Karpas-422 (cell line): ENCODE measurements at regions not wholly inside any gene's neighbourhood (a gene's known extent, or its start where the extent isn't known, plus 50 kb on each side); places are given as distances from the start of the nearest gene placed in this dataset.
"Not testable (repeated sequence)": the region's sequence is repeated elsewhere in the genome, so short reads cannot be mapped to it uniquely, and the experiment has no call there.

Experiments
- DNase-seq: peaks from one replicate; pipeline ENCODE4 v3.0.0-alpha.2; 2015
- H2AFZ ChIP-seq: fragments of 200-600 bp; sonication (generic); 2 replicates; pipeline ENCODE4 v1.6.1; 2014; ENCODE audit warnings: antibody characterized with exemption, low read length, mixed read lengths
- H3K27ac ChIP-seq: fragments of 200-600 bp; sonication (generic); 2 replicates; pipeline ENCODE4 v1.5.1; 2014; ENCODE audit warnings: mild to moderate bottlenecking, low read length, moderate library complexity
- H3K27me3 ChIP-seq: fragments of 200-600 bp; sonication (generic); 2 replicates; pipeline ENCODE4 v1.6.1; 2014; ENCODE audit warnings: low read length, mixed read lengths
- H3K36me3 ChIP-seq: fragments of 200-600 bp; sonication (generic); 2 replicates; pipeline ENCODE4 v1.6.1; 2014; ENCODE audit warnings: low read length, mixed read lengths; ENCODE audit not compliant: insufficient read depth
- H3K4me1 ChIP-seq: fragments of 200-600 bp; sonication (generic); 2 replicates; pipeline ENCODE4 v1.6.1; 2014; ENCODE audit warnings: mild to moderate bottlenecking, low read length, mixed read lengths
- H3K4me2 ChIP-seq: fragments of 200-600 bp; sonication (generic); 2 replicates; pipeline ENCODE4 v1.6.1; 2014; ENCODE audit warnings: low read length, low read depth, mild to moderate bottlenecking; ENCODE audit not compliant: poor library complexity, severe bottlenecking
- H3K4me3 ChIP-seq: fragments of 200-600 bp; sonication (generic); 2 replicates; pipeline ENCODE4 v1.5.1; 2014; ENCODE audit warnings: mild to moderate bottlenecking, antibody characterized with exemption, low read length, mixed read lengths
- H3K79me2 ChIP-seq: fragments of 200-600 bp; sonication (generic); 2 replicates; pipeline ENCODE4 v1.6.1; 2014; ENCODE audit warnings: mild to moderate bottlenecking, low read length, mixed read lengths
- H3K9ac ChIP-seq: fragments of 200-600 bp; sonication (generic); 2 replicates; pipeline ENCODE4 v1.6.0; 2014; ENCODE audit warnings: low read length
- H3K9me2 ChIP-seq: fragments of 200-600 bp; sonication (generic), shearing (Covaris generic); replicated peaks from 2 replicates; pipeline ENCODE4 v1.6.0; 2014; ENCODE audit warnings: mild to moderate bottlenecking, low read length, moderate library complexity; ENCODE audit not compliant: insufficient read depth
- H3K9me3 ChIP-seq: fragments of 300-700, 200-600 bp; sonication (generic); 2 replicates; pipeline ENCODE4 v1.6.1; 2014; ENCODE audit warnings: low read length, mixed read lengths
- H4K20me1 ChIP-seq: fragments of 200-600 bp; sonication (generic); 2 replicates; pipeline ENCODE4 v1.6.1; 2014; ENCODE audit warnings: mild to moderate bottlenecking, antibody characterized with exemption, low read length, low read depth; ENCODE audit not compliant: insufficient read depth

- no peak for DNase-seq
- Histone ChIP-seq H3K27ac (no peak overlapping the region), H3K9me2 (no peaks in the 10 kb centered on the region), H3K4me1 (no peaks in the 10 kb centered on the region), H3K9me3 (peaks cover 25% of the 10 kb centered on the region), H3K36me3 (no peaks in the 10 kb centered on the region), H3K27me3 (no peaks in the 10 kb centered on the region), H2AFZ (no peak overlapping the region), H3K4me2 (no peak overlapping the region), H4K20me1 (no peaks in the 10 kb centered on the region), H3K9ac (no peak overlapping the region), H3K4me3 (no peak overlapping the region), H3K79me2 (no peaks in the 10 kb centered on the region)
Measured at GRCh38 chr3:103516950-103517349, 1082.1 kb downstream of the ZPLD1 start.

GRCh38 chr3:103531327-103531726, 1096.5 kb downstream of the ZPLD1 start:
- H4K20me1 ChIP-seq, H3K9ac ChIP-seq, DNase-seq, H3K4me1 ChIP-seq, H3K36me3 ChIP-seq, H3K27ac ChIP-seq, H2AFZ ChIP-seq, H3K4me2 ChIP-seq, H3K9me3 ChIP-seq, H3K4me3 ChIP-seq, H3K79me2 ChIP-seq, H3K27me3 ChIP-seq, H3K9me2 ChIP-seq: not testable (repeated sequence)

GRCh38 chr3:103532986-103533385, 1098.2 kb downstream of the ZPLD1 start:
- Histone ChIP-seq H2AFZ (no peak overlapping the region), H4K20me1 (no peaks in the 10 kb centered on the region), H3K4me2 (no peak overlapping the region), H3K36me3 (no peaks in the 10 kb centered on the region), H3K9me3 (no peaks in the 10 kb centered on the region; the same call in none of the 2 replicates), H3K27me3 (no peaks in the 10 kb centered on the region), H3K9ac (no peak overlapping the region), H3K4me1 (no peaks in the 10 kb centered on the region), H3K9me2 (no peaks in the 10 kb centered on the region), H3K4me3 (no peak overlapping the region), H3K27ac (no peak overlapping the region), H3K79me2 (no peaks in the 10 kb centered on the region)
- no peak for DNase-seq

GRCh38 chr3:103554451-103554850, 1119.6 kb downstream of the ZPLD1 start:
- H3K36me3 ChIP-seq: no peaks in the 10 kb centered on the region
- no peak overlapping the region for H3K27ac ChIP-seq
- no peak overlapping the region for H3K4me2 ChIP-seq
- H3K9ac ChIP-seq: no peak overlapping the region
- H3K9me3 ChIP-seq: no peaks in the 10 kb centered on the region; the same call in 1 of the 2 replicates
- no peaks in the 10 kb centered on the region for H3K27me3 ChIP-seq
- H2AFZ ChIP-seq: no peak overlapping the region
- H3K79me2 ChIP-seq: no peaks in the 10 kb centered on the region
- H3K9me2 ChIP-seq: no peaks in the 10 kb centered on the region
- no peak for DNase-seq
- no peaks in the 10 kb centered on the region for H4K20me1 ChIP-seq
- no peak overlapping the region for H3K4me3 ChIP-seq
- no peaks in the 10 kb centered on the region for H3K4me1 ChIP-seq

- not testable (repeated sequence) for H3K9me3 ChIP-seq, H3K9me2 ChIP-seq
Measured at GRCh38 chr3:103564116-103564515, 1129.3 kb downstream of the ZPLD1 start.

GRCh38 chr3:103585809-103586208, 1151.0 kb downstream of the ZPLD1 start:
- no peaks in the 10 kb centered on the region for H4K20me1 ChIP-seq
- DNase-seq: no peak

More at GRCh38 chr3:103564116-103564515, 1129.3 kb downstream of the ZPLD1 start:
- H3K27me3 ChIP-seq, H2AFZ ChIP-seq, H3K36me3 ChIP-seq, H3K9ac ChIP-seq, H3K4me3 ChIP-seq, H3K4me1 ChIP-seq, H3K79me2 ChIP-seq, H3K27ac ChIP-seq, H3K4me2 ChIP-seq, DNase-seq, H4K20me1 ChIP-seq: not testable (repeated sequence)

GRCh38 chr3:103589770-103590169, 1155.0 kb downstream of the ZPLD1 start:
- no peak overlapping the region for H2AFZ ChIP-seq
- H3K9me3 ChIP-seq: peaks cover 10% of the 10 kb centered on the region; the same call in 1 of the 2 replicates
- no peaks in the 10 kb centered on the region for H3K9me2 ChIP-seq
- no peak overlapping the region for H3K9ac ChIP-seq
- no peaks in the 10 kb centered on the region for H3K27me3 ChIP-seq
- no peaks in the 10 kb centered on the region for H3K36me3 ChIP-seq
- H3K4me2 ChIP-seq: no peak overlapping the region
- H3K27ac ChIP-seq: no peak overlapping the region
- no peaks in the 10 kb centered on the region for H4K20me1 ChIP-seq
- H3K79me2 ChIP-seq: no peaks in the 10 kb centered on the region
- no peak overlapping the region for H3K4me3 ChIP-seq
- no peak for DNase-seq
- H3K4me1 ChIP-seq: no peaks in the 10 kb centered on the region

More at GRCh38 chr3:103585809-103586208, 1151.0 kb downstream of the ZPLD1 start:
- no peaks in the 10 kb centered on the region for H3K9me2 ChIP-seq
- no peaks in the 10 kb centered on the region for H3K4me1 ChIP-seq
- no peak overlapping the region for H2AFZ ChIP-seq
- H3K27ac ChIP-seq: no peak overlapping the region
- no peak overlapping the region for H3K9ac ChIP-seq
- H3K79me2 ChIP-seq: no peaks in the 10 kb centered on the region
- H3K9me3 ChIP-seq: peaks cover 24% of the 10 kb centered on the region
- H3K4me2 ChIP-seq: no peak overlapping the region
- H3K27me3 ChIP-seq: no peaks in the 10 kb centered on the region
- no peak overlapping the region for H3K4me3 ChIP-seq
- H3K36me3 ChIP-seq: no peaks in the 10 kb centered on the region

- H3K9me2 ChIP-seq: no peaks in the 10 kb centered on the region
- H3K4me1 ChIP-seq: no peaks in the 10 kb centered on the region
- no peaks in the 10 kb centered on the region for H3K79me2 ChIP-seq
- peaks cover 25% of the 10 kb centered on the region for H3K9me3 ChIP-seq
- H4K20me1 ChIP-seq: no peaks in the 10 kb centered on the region
- H3K27me3 ChIP-seq: no peaks in the 10 kb centered on the region
- no peak overlapping the region for H3K9ac ChIP-seq
- H3K36me3 ChIP-seq: no peaks in the 10 kb centered on the region
- H3K27ac ChIP-seq: no peak overlapping the region
- DNase-seq: no peak
- H2AFZ ChIP-seq: no peak overlapping the region
- H3K4me2 ChIP-seq: no peak overlapping the region
- no peak overlapping the region for H3K4me3 ChIP-seq
Measured at GRCh38 chr3:103600844-103601243, 1166.0 kb downstream of the ZPLD1 start.

- no peaks in the 10 kb centered on the region for H3K4me1 ChIP-seq
- DNase-seq: no peak
Measured at GRCh38 chr3:103601666-103602065, 1166.9 kb downstream of the ZPLD1 start.

More at GRCh38 chr3:103601666-103602065, 1166.9 kb downstream of the ZPLD1 start:
- no peak overlapping the region for H3K27ac ChIP-seq
- H3K9me3 ChIP-seq: peaks cover 25% of the 10 kb centered on the region
- H3K79me2 ChIP-seq: no peaks in the 10 kb centered on the region
- H3K9me2 ChIP-seq: no peaks in the 10 kb centered on the region
- H3K4me2 ChIP-seq: no peak overlapping the region
- H3K27me3 ChIP-seq: no peaks in the 10 kb centered on the region
- H3K4me3 ChIP-seq: no peak overlapping the region
- H4K20me1 ChIP-seq: no peaks in the 10 kb centered on the region
- H3K36me3 ChIP-seq: no peaks in the 10 kb centered on the region
- no peak overlapping the region for H3K9ac ChIP-seq
- no peak overlapping the region for H2AFZ ChIP-seq
